ENCODE measurements at regions not wholly inside any gene's neighbourhood (a gene's known extent, or its start where the extent isn't known, plus 50 kb on each side); places are given as distances from the start of the nearest gene placed in this dataset.

- TF ChIP-seq CTCF (IDR thresholded peaks at IDR 0.05; ENCODE audit: poor library complexity) (no peak), EZH2 (IDR thresholded peaks at IDR 0.05; ENCODE audit: borderline replicate concordance) (no peak)
Observed at GRCh38 chr2:208791257-208791656, 384.7 kb downstream of the PTH2R start.
